GM12878 (cell line): ENCODE measurements at regions not wholly inside any gene's neighbourhood (a gene's known extent, or its start where the extent isn't known, plus 50 kb on each side); places are given as distances from the start of the nearest gene placed in this dataset.

Source experiments
- EP300 ChIP-seq, 2 experiments: fragments of 150-350 bp in 1 of 2; IDR thresholded peaks; 2 replicates each; pipeline ENCODE4 v1.6.1; 2011 to 2012; ENCODE audit warnings: low read depth in 2 of 2, low read length in 2 of 2, borderline replicate concordance in 1 of 2, improper control_type of control experiment in 1 of 2, inconsistent platforms in 1 of 2; ENCODE audit not compliant: control insufficient read depth in 1 of 2
- GABPA ChIP-seq: IDR thresholded peaks from 2 replicates; pipeline ENCODE4 v1.6.1; 2014; ENCODE audit warnings: antibody characterized with exemption, low read depth, mild to moderate bottlenecking, inconsistent platforms
- RAD21 ChIP-seq: IDR thresholded peaks from 2 replicates; pipeline ENCODE4 v1.6.1; 2011; ENCODE audit warnings: mild to moderate bottlenecking, low read depth, low read length, moderate library complexity; ENCODE audit not compliant: insufficient read depth
- RFX5 ChIP-seq: IDR thresholded peaks from 2 replicates; pipeline ENCODE4 v1.6.1; 2011; ENCODE audit warnings: low read depth, low read length, improper control_type of control experiment
- SP1 ChIP-seq: IDR thresholded peaks from one replicate; pipeline ENCODE4 v1.6.1; 2011; ENCODE audit warnings: low read depth, low read length
- TAF1 ChIP-seq: IDR thresholded peaks from 2 replicates; pipeline ENCODE4 v1.6.1; 2011; ENCODE audit warnings: mild to moderate bottlenecking, low read depth, low read length, borderline replicate concordance
- TCF7 ChIP-seq: IDR thresholded peaks from 2 replicates; pipeline ENCODE4 v1.6.1; 2014; ENCODE audit warnings: antibody characterized with exemption, borderline replicate concordance
- ZNF274 ChIP-seq: IDR thresholded peaks from one replicate; pipeline ENCODE4 v1.8.0; 2011; ENCODE audit not compliant: insufficient read length, insufficient read depth
- ZZZ3 ChIP-seq: IDR thresholded peaks from 2 replicates; pipeline ENCODE4 v1.6.1; 2011; ENCODE audit warnings: low read depth; ENCODE audit not compliant: control insufficient read depth, insufficient read length
- TF ChIP-seq, protein P1 (sequence below): fragments of 450-650 bp; IDR thresholded peaks from 2 replicates; pipeline ENCODE4 v1.6.1; 2017; ENCODE audit warnings: mild to moderate bottlenecking, low read depth, inconsistent platforms; ENCODE audit not compliant: poor library complexity, severe bottlenecking
- TF ChIP-seq, protein P2 (sequence below): IDR thresholded peaks from 2 replicates; pipeline ENCODE4 v1.6.1; 2012; ENCODE audit warnings: low read depth, low read length, improper control_type of control experiment
- TF ChIP-seq, protein P3 (sequence below): fragments of 450-650 bp; IDR thresholded peaks from 2 replicates; pipeline ENCODE4 v1.6.1; 2017; ENCODE audit warnings: borderline replicate concordance
- TF ChIP-seq, protein P4 (sequence below), 3 experiments: IDR thresholded peaks in 2 of 3; conservative IDR thresholded peaks in 1 of 3; 2 replicates each; pipeline ENCODE4 v1.5.1; 2011; ENCODE audit warnings: low read depth in 3 of 3, low read length in 3 of 3, mild to moderate bottlenecking in 3 of 3, control low read depth in 2 of 3, moderate library complexity in 2 of 3, inconsistent platforms in 1 of 3, mixed read lengths in 1 of 3; ENCODE audit not compliant: control insufficient read depth in 2 of 3, insufficient read depth in 1 of 3; ENCODE audit errors: extremely low read depth in 1 of 3

DNA sequence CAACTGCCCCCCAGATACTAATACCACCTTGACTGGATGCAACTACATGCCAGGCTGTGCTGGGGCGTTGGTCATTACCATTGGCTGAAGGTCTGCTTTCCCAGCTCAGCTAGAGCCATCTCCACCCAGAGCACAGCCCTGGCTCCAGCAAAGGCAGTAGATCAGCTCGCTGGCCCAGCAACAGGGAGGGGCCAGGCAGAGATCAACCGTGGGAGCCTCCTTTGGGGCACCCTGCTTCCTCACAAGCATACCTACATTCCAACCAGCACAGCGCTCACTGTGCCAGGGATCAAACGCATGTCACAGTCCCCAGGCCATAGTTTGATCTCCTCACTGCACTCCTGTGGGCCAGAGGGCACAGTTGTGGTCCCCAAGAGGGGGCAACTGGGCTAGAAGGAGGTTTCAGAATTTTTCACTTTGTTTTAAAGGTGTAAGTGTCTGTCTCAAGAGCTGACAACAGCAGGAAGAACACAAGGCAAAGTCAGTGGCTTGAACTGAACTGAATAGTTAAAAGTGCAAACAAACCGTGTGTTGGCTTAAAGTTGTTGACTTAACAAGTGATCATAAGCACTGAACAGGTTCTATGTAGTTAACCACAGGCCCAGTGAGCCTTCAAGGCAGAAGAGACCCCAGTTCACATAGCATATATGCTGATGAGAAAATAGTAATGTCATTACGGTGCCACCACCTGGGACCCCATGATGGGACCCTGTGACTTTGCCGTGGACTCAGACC, 70.1 kb upstream of the BZW1 start:
- TF ChIP-seq RAD21 = no peak
- no peak for TF ChIP-seq TCF7
- no peak for TF ChIP-seq ZNF274
- no peak for TF ChIP-seq TAF1
- TF ChIP-seq, protein P1, sequence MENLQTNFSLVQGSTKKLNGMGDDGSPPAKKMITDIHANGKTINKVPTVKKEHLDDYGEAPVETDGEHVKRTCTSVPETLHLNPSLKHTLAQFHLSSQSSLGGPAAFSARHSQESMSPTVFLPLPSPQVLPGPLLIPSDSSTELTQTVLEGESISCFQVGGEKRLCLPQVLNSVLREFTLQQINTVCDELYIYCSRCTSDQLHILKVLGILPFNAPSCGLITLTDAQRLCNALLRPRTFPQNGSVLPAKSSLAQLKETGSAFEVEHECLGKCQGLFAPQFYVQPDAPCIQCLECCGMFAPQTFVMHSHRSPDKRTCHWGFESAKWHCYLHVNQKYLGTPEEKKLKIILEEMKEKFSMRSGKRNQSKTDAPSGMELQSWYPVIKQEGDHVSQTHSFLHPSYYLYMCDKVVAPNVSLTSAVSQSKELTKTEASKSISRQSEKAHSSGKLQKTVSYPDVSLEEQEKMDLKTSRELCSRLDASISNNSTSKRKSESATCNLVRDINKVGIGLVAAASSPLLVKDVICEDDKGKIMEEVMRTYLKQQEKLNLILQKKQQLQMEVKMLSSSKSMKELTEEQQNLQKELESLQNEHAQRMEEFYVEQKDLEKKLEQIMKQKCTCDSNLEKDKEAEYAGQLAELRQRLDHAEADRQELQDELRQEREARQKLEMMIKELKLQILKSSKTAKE = no peak
- TF ChIP-seq, protein P2, sequence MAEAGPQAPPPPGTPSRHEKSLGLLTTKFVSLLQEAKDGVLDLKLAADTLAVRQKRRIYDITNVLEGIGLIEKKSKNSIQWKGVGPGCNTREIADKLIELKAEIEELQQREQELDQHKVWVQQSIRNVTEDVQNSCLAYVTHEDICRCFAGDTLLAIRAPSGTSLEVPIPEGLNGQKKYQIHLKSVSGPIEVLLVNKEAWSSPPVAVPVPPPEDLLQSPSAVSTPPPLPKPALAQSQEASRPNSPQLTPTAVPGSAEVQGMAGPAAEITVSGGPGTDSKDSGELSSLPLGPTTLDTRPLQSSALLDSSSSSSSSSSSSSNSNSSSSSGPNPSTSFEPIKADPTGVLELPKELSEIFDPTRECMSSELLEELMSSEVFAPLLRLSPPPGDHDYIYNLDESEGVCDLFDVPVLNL = no peak
- TF ChIP-seq, protein P3, sequence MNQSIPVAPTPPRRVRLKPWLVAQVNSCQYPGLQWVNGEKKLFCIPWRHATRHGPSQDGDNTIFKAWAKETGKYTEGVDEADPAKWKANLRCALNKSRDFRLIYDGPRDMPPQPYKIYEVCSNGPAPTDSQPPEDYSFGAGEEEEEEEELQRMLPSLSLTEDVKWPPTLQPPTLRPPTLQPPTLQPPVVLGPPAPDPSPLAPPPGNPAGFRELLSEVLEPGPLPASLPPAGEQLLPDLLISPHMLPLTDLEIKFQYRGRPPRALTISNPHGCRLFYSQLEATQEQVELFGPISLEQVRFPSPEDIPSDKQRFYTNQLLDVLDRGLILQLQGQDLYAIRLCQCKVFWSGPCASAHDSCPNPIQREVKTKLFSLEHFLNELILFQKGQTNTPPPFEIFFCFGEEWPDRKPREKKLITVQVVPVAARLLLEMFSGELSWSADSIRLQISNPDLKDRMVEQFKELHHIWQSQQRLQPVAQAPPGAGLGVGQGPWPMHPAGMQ = no peak
- TF ChIP-seq RFX5 = no peak
- no peak for TF ChIP-seq SP1
- TF ChIP-seq ZZZ3 = no peak
- TF ChIP-seq GABPA = no peak
- TF ChIP-seq EP300 (IDR thresholded peaks at IDR 0.05; ENCODE audit: borderline replicate concordance in 1 of 2, control insufficient read depth in 1 of 2, low read depth in 2 of 2, low read length in 2 of 2) = no peak
- TF ChIP-seq, protein P4, sequence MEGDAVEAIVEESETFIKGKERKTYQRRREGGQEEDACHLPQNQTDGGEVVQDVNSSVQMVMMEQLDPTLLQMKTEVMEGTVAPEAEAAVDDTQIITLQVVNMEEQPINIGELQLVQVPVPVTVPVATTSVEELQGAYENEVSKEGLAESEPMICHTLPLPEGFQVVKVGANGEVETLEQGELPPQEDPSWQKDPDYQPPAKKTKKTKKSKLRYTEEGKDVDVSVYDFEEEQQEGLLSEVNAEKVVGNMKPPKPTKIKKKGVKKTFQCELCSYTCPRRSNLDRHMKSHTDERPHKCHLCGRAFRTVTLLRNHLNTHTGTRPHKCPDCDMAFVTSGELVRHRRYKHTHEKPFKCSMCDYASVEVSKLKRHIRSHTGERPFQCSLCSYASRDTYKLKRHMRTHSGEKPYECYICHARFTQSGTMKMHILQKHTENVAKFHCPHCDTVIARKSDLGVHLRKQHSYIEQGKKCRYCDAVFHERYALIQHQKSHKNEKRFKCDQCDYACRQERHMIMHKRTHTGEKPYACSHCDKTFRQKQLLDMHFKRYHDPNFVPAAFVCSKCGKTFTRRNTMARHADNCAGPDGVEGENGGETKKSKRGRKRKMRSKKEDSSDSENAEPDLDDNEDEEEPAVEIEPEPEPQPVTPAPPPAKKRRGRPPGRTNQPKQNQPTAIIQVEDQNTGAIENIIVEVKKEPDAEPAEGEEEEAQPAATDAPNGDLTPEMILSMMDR (IDR thresholded peaks at IDR 0.05 in 2 of 3, conservative IDR thresholded peaks at IDR 0.05 in 1 of 3; ENCODE audit: control insufficient read depth in 2 of 3, extremely low read depth in 1 of 3, insufficient read depth in 1 of 3, low read depth in 3 of 3, low read length in 3 of 3) = no peak
